ENCODE measurements at regions not wholly inside any gene's neighbourhood (a gene's known extent, or its start where the extent isn't known, plus 50 kb on each side); places are given as distances from the start of the nearest gene placed in this dataset.

DNA sequence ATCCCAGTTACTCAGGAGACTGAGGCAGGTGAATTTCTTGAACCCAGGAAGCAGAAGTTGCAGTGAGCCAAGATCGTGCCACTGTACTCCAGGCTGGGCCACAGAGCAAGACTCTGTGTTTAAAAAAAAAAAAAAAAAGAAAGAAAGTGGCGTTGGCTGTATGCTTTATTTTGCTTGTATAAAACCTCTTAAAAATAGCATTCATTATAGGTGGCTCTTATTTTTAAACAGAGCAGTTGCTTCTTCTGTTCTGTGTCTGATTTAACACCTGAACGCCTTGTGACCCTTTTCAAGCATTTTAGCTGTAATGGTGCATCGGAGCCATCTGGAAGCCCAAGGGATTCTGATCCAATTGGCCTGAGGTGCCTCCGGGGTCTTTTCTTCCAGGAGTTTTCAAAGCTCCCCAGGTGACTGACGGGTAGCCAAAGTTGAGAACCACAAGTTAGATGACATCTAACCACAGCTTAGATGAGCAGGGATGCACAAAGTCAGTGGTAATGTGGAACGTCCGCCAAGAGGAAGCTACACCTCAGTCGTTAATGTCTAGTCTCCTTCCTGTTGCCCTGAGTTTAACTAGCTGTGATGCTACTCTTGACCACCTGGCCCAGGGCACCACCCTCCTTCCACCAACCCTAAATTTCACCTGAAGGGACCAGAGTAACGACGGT is 274.6 kb upstream of the KLF6 start:
- TF ChIP-seq, protein P1, sequence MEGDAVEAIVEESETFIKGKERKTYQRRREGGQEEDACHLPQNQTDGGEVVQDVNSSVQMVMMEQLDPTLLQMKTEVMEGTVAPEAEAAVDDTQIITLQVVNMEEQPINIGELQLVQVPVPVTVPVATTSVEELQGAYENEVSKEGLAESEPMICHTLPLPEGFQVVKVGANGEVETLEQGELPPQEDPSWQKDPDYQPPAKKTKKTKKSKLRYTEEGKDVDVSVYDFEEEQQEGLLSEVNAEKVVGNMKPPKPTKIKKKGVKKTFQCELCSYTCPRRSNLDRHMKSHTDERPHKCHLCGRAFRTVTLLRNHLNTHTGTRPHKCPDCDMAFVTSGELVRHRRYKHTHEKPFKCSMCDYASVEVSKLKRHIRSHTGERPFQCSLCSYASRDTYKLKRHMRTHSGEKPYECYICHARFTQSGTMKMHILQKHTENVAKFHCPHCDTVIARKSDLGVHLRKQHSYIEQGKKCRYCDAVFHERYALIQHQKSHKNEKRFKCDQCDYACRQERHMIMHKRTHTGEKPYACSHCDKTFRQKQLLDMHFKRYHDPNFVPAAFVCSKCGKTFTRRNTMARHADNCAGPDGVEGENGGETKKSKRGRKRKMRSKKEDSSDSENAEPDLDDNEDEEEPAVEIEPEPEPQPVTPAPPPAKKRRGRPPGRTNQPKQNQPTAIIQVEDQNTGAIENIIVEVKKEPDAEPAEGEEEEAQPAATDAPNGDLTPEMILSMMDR (IDR thresholded peaks at IDR 0.05; ENCODE audit: low read depth, low read length, poor library complexity, severe bottlenecking), result no peak
- TF ChIP-seq EZH2phosphoT487 (IDR thresholded peaks at IDR 0.05; ENCODE audit: borderline replicate concordance, low read length), result no peak
